Stomach (tissue), 8 donors: ENCODE measurements at regions not wholly inside any gene's neighbourhood (a gene's known extent, or its start where the extent isn't known, plus 50 kb on each side); places are given as distances from the start of the nearest gene placed in this dataset.
A peak's percentile ranks its signal among the peaks of the same experiment; 100 is the strongest.

Experiments
- DNase-seq, 2 donors: peaks; one replicate each; pipeline versions ENCODE4 v3.0.0 to v3.0.0-alpha.2; 2013 to 2019
- H3K27ac ChIP-seq, 5 donors: fragments of 200-600 bp in 4 of 5; sonication (generic) in 4 of 5; one replicate each; pipeline ENCODE4 v1.5.1; 2013 to 2019; ENCODE audit warnings: mild to moderate bottlenecking in 1 of 5, moderate library complexity in 1 of 5
- H3K27me3 ChIP-seq, 3 donors: fragments of 200-600 bp; sonication (generic); one replicate each; pipeline ENCODE4 v1.5.1; 2017 to 2019; ENCODE audit warnings: mixed run types in 1 of 3
- H3K36me3 ChIP-seq, 4 donors: fragments of 200-600 bp; sonication (generic); 1 replicate in 3 of 4; 2 replicates in 1 of 4; pipeline ENCODE4 v1.5.1; 2016 to 2019
- H3K4me1 ChIP-seq, 4 donors: fragments of 200-600 bp; sonication (generic); one replicate each; pipeline ENCODE4 v1.5.1; 2016 to 2019
- H3K4me3 ChIP-seq, 4 donors: fragments of 200-600 bp; sonication (generic) in 3 of 4; one replicate each; pipeline ENCODE4 v1.5.1; 2016 to 2019; ENCODE audit warnings: mild to moderate bottlenecking in 1 of 4
- H3K9me3 ChIP-seq, 4 donors: fragments of 200-600 bp; sonication (generic); one replicate each; pipeline ENCODE4 v1.5.1; 2016 to 2019
- EP300 ChIP-seq: sonication (generic); formaldehyde crosslinking; IDR thresholded peaks from one replicate; pipeline ENCODE4 v1.6.1; 2017; ENCODE audit warnings: antibody characterized with exemption
- POLR2A ChIP-seq, 4 donors: fragments of 450-650 bp; IDR thresholded peaks; one replicate each; pipeline ENCODE4 v1.6.1; 2016; ENCODE audit warnings: antibody characterized with exemption in 4 of 4, control low read depth in 2 of 4, mild to moderate bottlenecking in 1 of 4, moderate library complexity in 1 of 4
- POLR2AphosphoS5 ChIP-seq, 3 donors: sonication (generic); formaldehyde crosslinking; IDR thresholded peaks; one replicate each; pipeline ENCODE4 v1.6.1; 2016; ENCODE audit warnings: antibody characterized with exemption in 3 of 3
- WGBS, 5 donors: extraction: QIAGEN DNeasy Blood & Tissue Kit in 3 of 5; methylation state at CpG; one replicate each; pipeline versions ENCODE4 v1.1.5 to v1.1.7; 2013 to 2018; 5-methylcytosine and 5-hydroxymethylcytosine counted together
- intact Hi-C: fragments of 100-400 bp; cut with DNase I; formaldehyde crosslinking; loops from one replicate; pipeline ENCODE4 v1.15.1; 2023; ENCODE audit warnings: low total_unique reads
- TF ChIP-seq, protein P1 (sequence below), 7 experiments: fragments of 450-650 bp in 4 of 7; fragments of 200-600 bp in 3 of 7; sonication (generic) in 3 of 7; IDR thresholded peaks; one replicate each; pipeline ENCODE4 v1.5.1; 2016 to 2019; ENCODE audit warnings: antibody characterized with exemption in 7 of 7, control low read depth in 2 of 7, mild to moderate bottlenecking in 1 of 7
- donor health status: healthy with polysubstance abuse.
- donor health status: Bipolar disorder and iron deficiency.
- donor health status: healthy.

DNA sequence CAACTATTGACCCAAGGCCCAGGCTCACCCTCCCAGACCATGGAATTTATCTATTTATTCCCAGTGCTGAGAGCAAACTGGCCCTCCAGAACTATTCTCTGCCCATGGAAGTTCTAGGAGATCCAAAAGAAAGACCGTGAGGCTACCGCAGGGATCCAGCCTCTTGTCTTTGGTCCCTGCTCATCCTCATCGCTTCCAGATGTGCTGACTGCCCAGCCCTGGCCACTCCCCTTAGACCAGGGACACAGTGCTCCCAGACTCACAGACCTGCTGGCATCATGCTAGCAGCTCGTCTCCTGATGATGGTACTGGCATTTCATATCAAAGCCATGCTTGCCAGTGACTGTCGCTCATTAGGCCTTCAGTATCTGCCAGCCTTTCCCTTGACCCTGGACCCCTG, 405.7 kb upstream of the PPP2R3A start:
- Histone ChIP-seq H3K36me3 (no peaks in the 10 kb centered on the region), H3K4me3 (no peak overlapping the region), H3K4me1 (no peaks in the 10 kb centered on the region), H3K27me3 (no peaks in the 10 kb centered on the region), H3K9me3 (no peaks in the 10 kb centered on the region), H3K27ac (no peak overlapping the region)
- no peak for TF ChIP-seq EP300
- no peak for TF ChIP-seq POLR2A (IDR thresholded peaks at IDR 0.05)
- no peak for TF ChIP-seq POLR2AphosphoS5 (IDR thresholded peaks at IDR 0.05)
- TF ChIP-seq, protein P1, sequence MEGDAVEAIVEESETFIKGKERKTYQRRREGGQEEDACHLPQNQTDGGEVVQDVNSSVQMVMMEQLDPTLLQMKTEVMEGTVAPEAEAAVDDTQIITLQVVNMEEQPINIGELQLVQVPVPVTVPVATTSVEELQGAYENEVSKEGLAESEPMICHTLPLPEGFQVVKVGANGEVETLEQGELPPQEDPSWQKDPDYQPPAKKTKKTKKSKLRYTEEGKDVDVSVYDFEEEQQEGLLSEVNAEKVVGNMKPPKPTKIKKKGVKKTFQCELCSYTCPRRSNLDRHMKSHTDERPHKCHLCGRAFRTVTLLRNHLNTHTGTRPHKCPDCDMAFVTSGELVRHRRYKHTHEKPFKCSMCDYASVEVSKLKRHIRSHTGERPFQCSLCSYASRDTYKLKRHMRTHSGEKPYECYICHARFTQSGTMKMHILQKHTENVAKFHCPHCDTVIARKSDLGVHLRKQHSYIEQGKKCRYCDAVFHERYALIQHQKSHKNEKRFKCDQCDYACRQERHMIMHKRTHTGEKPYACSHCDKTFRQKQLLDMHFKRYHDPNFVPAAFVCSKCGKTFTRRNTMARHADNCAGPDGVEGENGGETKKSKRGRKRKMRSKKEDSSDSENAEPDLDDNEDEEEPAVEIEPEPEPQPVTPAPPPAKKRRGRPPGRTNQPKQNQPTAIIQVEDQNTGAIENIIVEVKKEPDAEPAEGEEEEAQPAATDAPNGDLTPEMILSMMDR (IDR thresholded peaks at IDR 0.05): no peak
- 85 to 94% (median 90%) methylated on average over 5 of the region's 5 CpGs for WGBS, 5 donors
- DNase-seq: no peak
- intact Hi-C loops: no loop called here

DNA sequence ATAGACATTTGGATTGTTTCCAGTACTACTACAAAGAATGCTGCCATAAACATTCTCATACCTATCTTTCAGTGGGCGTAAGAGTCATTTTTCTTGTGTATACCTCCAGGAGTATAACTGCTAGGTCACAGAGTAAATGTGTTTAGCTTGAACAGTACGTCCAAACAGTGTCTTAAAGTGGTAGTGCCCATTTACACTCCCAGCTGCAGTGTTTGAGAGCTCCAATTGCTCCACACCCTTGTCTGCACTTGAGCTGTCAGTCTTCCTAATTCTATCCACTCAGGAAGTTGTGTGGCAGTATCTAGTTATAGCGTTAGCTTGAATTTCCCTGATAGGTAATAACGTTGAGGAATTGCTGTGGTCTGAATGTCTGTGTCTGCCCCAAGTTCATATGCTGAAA, 404.7 kb upstream of the PPP2R3A start:
- no peaks in the 10 kb centered on the region for H3K27me3 ChIP-seq
- H3K27ac ChIP-seq: no peak overlapping the region
- no peak for DNase-seq
- H3K4me1 ChIP-seq: no peaks in the 10 kb centered on the region
- 53 to 64% (median 57%) methylated on average over 4 of the region's 4 CpGs for WGBS, 5 donors
- no peaks in the 10 kb centered on the region for H3K9me3 ChIP-seq
- H3K36me3 ChIP-seq: no peaks in the 10 kb centered on the region
- TF ChIP-seq POLR2AphosphoS5 (IDR thresholded peaks at IDR 0.05) (no peak), POLR2A (IDR thresholded peaks at IDR 0.05) (no peak), EP300 (no peak)
- TF ChIP-seq, protein P1 (IDR thresholded peaks at IDR 0.05): no peak
- intact Hi-C loops: no loop called here
- H3K4me3 ChIP-seq: no peak overlapping the region

- TF ChIP-seq POLR2AphosphoS5 (IDR thresholded peaks at IDR 0.05): no peak
- no peak for TF ChIP-seq POLR2A (IDR thresholded peaks at IDR 0.05)
- TF ChIP-seq EP300: no peak
- TF ChIP-seq, protein P1 (IDR thresholded peaks at IDR 0.05): no peak
- WGBS, 5 donors: 61 to 75% (median 64%) methylated on average over 4 of the region's 4 CpGs
- Histone ChIP-seq H3K4me3 (no peak overlapping the region), H3K36me3 (no peaks in the 10 kb centered on the region), H3K4me1 (no peaks in the 10 kb centered on the region), H3K9me3 (no peaks in the 10 kb centered on the region), H3K27me3 (no peaks in the 10 kb centered on the region), H3K27ac (no peak overlapping the region)
- DNase-seq: no peak
- intact Hi-C loops: no loop called here
These were observed 400.8 kb upstream of the PPP2R3A start for GRCh38 chr3:135564696-135565095.

DNA sequence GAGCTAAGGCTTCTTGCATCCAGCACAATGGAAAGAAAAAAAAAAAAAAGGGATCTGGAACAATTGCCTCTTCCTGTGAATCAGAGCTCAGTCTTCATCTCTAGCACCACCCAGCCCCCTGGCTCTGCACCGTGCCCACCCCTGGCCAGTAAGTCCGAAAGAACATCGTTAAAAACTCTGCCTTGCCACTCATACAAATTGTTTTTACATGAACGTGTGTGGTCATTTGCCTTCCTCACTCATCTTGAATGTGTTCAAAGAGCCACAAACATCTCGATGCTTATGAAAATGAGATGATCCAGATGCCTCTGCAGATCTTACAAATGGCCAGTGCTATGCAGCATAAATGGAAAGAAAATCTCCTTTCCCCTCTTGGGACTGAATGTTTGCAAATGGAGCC, 400.0 kb upstream of the PPP2R3A start:
- no peak for TF ChIP-seq EP300
- TF ChIP-seq POLR2A (IDR thresholded peaks at IDR 0.05): no peak
- TF ChIP-seq POLR2AphosphoS5 (IDR thresholded peaks at IDR 0.05): no peak
- TF ChIP-seq, protein P1 (IDR thresholded peaks at IDR 0.05): no peak
- Histone ChIP-seq H3K27me3 (no peaks in the 10 kb centered on the region), H3K4me3 (no peak overlapping the region), H3K27ac (no peak overlapping the region), H3K9me3 (no peaks in the 10 kb centered on the region), H3K4me1 (no peaks in the 10 kb centered on the region), H3K36me3 (no peaks in the 10 kb centered on the region)
- DNase-seq: peak in 1 of 2 donors; percentile 78
- intact Hi-C loops: no loop called here
- WGBS, 5 donors: 55 to 62% (median 59%) methylated on average over 5 of the region's 5 CpGs
